Fibroblast of the aortic adventitia (primary cell): ENCODE measurements at regions not wholly inside any gene's neighbourhood (a gene's known extent, or its start where the extent isn't known, plus 50 kb on each side); places are given as distances from the start of the nearest gene placed in this dataset.

Experiments
- DNase-seq: peaks from one replicate; pipeline ENCODE4 v3.0.0-alpha.2; 2010; ENCODE audit warnings: low read depth
- H3K4me3 ChIP-seq: 2 replicates; pipeline ENCODE4 v1.5.1; 2011; ENCODE audit warnings: low read depth, mild to moderate bottlenecking, control low read depth, low read length, moderate library complexity
- TF ChIP-seq, protein P1 (sequence below): IDR thresholded peaks from 2 replicates; pipeline ENCODE4 v1.5.1; 2011; ENCODE audit warnings: mild to moderate bottlenecking, low read length, control low read depth, inconsistent platforms; ENCODE audit not compliant: insufficient read depth

DNA sequence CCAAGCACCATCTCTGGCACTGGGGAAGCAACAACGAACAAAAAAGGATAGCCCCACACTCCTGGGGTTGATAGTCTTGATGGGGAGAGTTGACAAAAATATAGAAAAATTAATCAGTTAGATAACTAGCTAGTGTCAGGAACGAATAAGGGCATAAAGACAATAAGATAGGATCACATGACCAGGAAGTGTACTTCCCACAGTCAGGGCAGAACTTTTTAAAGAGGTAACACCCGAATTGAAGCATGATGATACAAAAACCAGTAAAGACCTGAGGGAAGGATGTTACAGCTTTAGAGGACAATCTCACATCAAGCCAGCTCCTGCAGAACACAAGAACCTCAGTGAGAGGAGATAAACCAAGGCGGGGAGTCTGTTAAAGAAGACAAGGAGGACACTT is 295.4 kb upstream of the CRIM1 start:
- H3K4me3 ChIP-seq: no peak overlapping the region
- TF ChIP-seq, protein P1, sequence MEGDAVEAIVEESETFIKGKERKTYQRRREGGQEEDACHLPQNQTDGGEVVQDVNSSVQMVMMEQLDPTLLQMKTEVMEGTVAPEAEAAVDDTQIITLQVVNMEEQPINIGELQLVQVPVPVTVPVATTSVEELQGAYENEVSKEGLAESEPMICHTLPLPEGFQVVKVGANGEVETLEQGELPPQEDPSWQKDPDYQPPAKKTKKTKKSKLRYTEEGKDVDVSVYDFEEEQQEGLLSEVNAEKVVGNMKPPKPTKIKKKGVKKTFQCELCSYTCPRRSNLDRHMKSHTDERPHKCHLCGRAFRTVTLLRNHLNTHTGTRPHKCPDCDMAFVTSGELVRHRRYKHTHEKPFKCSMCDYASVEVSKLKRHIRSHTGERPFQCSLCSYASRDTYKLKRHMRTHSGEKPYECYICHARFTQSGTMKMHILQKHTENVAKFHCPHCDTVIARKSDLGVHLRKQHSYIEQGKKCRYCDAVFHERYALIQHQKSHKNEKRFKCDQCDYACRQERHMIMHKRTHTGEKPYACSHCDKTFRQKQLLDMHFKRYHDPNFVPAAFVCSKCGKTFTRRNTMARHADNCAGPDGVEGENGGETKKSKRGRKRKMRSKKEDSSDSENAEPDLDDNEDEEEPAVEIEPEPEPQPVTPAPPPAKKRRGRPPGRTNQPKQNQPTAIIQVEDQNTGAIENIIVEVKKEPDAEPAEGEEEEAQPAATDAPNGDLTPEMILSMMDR: no peak
- DNase-seq: no peak

DNA sequence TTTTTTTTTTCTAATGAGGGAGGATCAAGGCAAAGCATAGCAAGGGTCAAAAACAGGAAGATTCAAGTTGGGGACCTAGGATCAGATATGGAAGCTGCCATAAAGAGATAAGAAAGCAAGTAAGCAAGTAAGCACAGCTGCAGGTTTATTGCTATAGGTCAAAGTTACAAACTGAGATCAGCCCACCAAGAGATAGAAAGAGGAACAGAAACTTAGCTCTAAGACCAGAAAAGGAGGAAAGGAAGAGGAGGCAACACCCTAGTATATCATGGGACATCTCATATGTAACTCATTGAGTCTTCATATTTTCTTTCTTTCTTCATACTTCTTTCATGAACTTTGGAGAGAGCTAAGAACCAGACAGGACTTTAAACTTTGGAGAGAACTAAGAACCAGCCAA is 295.9 kb upstream of the CRIM1 start:
- DNase-seq: no peak
- H3K4me3 ChIP-seq: no peak overlapping the region
- TF ChIP-seq, protein P1: no peak

DNA sequence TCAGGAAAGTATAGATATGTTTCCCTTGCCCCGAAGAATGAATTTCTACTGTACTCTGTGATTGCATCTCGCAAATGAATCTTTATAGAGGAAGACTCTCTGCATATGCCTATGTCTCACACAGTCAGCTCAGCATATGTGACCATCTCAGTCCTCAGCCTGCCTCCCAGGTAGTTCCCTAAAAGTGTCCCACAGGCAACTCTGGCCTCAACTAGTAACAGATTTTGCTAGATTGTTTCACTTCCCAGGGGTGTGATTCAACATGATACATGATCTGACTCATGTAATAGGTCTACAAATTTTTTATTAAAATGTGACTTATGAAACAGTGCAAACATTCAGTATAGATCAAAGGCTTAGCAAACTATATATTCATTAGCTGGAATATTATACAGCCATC is 296.6 kb upstream of the CRIM1 start:
- no peak overlapping the region for H3K4me3 ChIP-seq
- no peak for DNase-seq
- TF ChIP-seq, protein P1: no peak

DNA sequence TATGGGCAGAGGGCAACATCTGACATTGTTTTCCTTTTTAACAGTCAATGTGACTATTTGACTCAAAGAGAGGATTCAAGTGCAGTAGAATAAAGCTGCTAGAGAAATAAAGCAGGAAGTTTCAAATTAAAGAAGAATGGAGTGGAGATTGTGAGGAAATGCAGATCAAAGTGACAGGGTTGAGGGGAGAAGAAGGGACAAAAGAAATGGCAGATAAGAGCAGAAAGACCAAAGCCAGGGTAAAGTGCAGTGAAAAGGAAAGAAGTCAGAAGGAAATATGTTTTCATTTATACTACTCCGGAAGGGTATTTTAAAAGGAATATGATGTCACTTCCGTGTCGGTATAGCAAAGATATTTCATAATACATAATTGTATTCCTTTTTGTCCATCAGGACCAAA is 297.5 kb upstream of the CRIM1 start:
- DNase-seq: no peak
- no peak overlapping the region for H3K4me3 ChIP-seq
- TF ChIP-seq, protein P1: no peak

DNA sequence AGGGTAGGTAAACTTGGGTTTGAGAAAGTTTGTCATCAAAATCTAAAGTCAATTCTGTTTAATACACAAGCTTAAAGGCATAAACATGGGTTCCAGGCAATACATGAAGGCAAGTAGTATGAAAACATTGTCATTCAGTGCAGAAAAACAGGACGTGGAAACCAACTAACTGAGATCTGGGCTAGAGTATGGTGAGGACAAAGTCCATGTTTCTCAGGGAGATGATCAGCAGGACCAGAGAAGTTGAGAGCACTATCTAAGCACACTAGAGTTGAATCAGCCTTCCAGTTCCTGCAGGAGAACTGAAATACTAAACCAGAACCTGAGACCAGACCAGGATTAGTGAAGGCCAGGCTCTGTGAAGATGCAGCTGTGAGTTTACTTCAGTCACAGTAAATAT is 302.8 kb upstream of the CRIM1 start:
- DNase-seq: no peak
- TF ChIP-seq, protein P1: no peak
- no peak overlapping the region for H3K4me3 ChIP-seq

DNA sequence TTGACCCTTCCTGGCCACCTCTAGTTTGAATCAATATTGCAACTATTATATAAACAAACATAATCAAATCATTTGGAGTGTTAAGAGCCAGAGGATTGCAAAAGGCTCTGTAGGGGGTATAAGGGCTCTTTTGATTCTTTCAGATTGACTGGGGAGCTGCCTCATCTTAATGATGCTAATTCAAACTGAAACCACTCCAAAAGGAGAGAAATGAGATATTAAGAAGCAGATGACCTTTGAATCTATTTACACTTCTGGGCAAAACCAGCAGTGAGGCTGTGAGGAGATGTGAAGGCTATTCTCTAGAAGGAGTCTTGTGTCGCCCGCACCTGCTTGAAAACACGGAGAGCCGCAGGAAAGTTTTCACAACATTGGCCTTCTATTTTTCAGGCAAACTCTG is 311.2 kb upstream of the CRIM1 start:
- no peak overlapping the region for H3K4me3 ChIP-seq
- TF ChIP-seq, protein P1: no peak
- DNase-seq: no peak

DNA sequence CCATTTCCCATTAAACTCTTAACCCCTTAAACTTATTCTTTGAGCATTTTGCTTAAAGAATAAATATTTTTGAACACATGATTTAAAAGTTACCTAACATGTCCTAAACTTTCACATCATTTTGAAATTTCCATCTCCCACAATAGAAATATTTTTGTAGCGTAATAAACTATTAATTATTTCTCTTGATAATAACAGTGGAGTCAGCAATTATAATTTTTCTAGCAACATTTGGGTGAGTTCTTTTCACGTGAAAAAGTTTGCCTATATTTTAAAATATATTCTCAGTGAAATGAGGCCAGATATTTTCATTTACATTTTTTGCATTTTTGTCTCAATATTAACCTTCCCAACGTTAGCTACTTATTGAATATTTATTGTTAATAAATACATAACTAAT is 320.4 kb upstream of the CRIM1 start:
- TF ChIP-seq, protein P1: no peak
- no peak overlapping the region for H3K4me3 ChIP-seq
- no peak for DNase-seq
